HG02623 (cell line): ENCODE measurements at regions not wholly inside any gene's neighbourhood (a gene's known extent, or its start where the extent isn't known, plus 50 kb on each side); places are given as distances from the start of the nearest gene placed in this dataset.

Experiments
- ATAC-seq: cut with Tn5 transposase; IDR thresholded peaks from one replicate; pipeline ENCODE4 v1.9.1; 2021; ENCODE audit warnings: moderate library complexity; ENCODE audit not compliant: unreplicated experiment

GRCh38 chr1:47551971-47552528 is 114.2 kb downstream of the FOXD2 start:
- no peak for ATAC-seq

- ATAC-seq, result no peak
These were observed 116.2 kb downstream of the FOXD2 start for GRCh38 chr1:47554082-47554481.

- ATAC-seq, result no peak
These were observed 117.1 kb downstream of the FOXD2 start for GRCh38 chr1:47554901-47555300.

- no peak for ATAC-seq
These were observed 117.5 kb downstream of the FOXD2 start for GRCh38 chr1:47555306-47555705.

- no peak for ATAC-seq
These were observed 118.2 kb downstream of the FOXD2 start for GRCh38 chr1:47555841-47556560.

- ATAC-seq, result no peak
These were observed 119.2 kb downstream of the FOXD2 start for GRCh38 chr1:47557066-47557465.

- no peak for ATAC-seq
These were observed 121.1 kb downstream of the FOXD2 start for GRCh38 chr1:47558601-47559593.

- ATAC-seq, result no peak
These were observed 122.3 kb downstream of the FOXD2 start for GRCh38 chr1:47559944-47560695.

GRCh38 chr1:47561523-47562007 is 123.7 kb downstream of the FOXD2 start:
- no peak for ATAC-seq

- no peak for ATAC-seq
These were observed 124.3 kb downstream of the FOXD2 start for GRCh38 chr1:47562147-47562546.

- no peak for ATAC-seq
These were observed 125.0 kb downstream of the FOXD2 start for GRCh38 chr1:47562799-47563198.

- ATAC-seq, result no peak
These were observed 125.4 kb downstream of the FOXD2 start for GRCh38 chr1:47563201-47563600.

GRCh38 chr1:47564570-47564969 is 126.7 kb downstream of the FOXD2 start:
- ATAC-seq, result no peak

GRCh38 chr1:47565092-47565491 is 127.2 kb downstream of the FOXD2 start:
- no peak for ATAC-seq

- ATAC-seq, result no peak
These were observed 127.8 kb downstream of the FOXD2 start for GRCh38 chr1:47565676-47566075.

GRCh38 chr1:47568763-47569162 is 130.9 kb downstream of the FOXD2 start:
- no peak for ATAC-seq

- ATAC-seq, result no peak
These were observed 131.4 kb downstream of the FOXD2 start for GRCh38 chr1:47569261-47569660.

- ATAC-seq, result no peak
These were observed 132.0 kb downstream of the FOXD2 start for GRCh38 chr1:47569681-47570470.

GRCh38 chr1:47571161-47571560 is 133.3 kb downstream of the FOXD2 start:
- no peak for ATAC-seq

GRCh38 chr1:47571952-47572351 is 134.1 kb downstream of the FOXD2 start:
- ATAC-seq, result no peak
